ENCODE measurements at regions not wholly inside any gene's neighbourhood (a gene's known extent, or its start where the extent isn't known, plus 50 kb on each side); places are given as distances from the start of the nearest gene placed in this dataset.

- H3K4me1 ChIP-seq, result peaks cover 4% of the 10 kb centered on the region
- no peak overlapping the region for H3K4me3 ChIP-seq
- no peak for TF ChIP-seq CTCF (IDR thresholded peaks at IDR 0.05)
- no peak for TF ChIP-seq POLR2A (IDR thresholded peaks at IDR 0.05)
- no peak overlapping the region for H3K27ac ChIP-seq
- H3K9me3 ChIP-seq, result no peaks in the 10 kb centered on the region
- H3K36me3 ChIP-seq (replicated peaks in 1 of 2; ENCODE audit: insufficient read depth in 1 of 2, low read depth in 2 of 2), result no peaks in the 10 kb centered on the region
- DNase-seq (no peak), ATAC-seq (no peak)
- no peaks in the 10 kb centered on the region for H3K27me3 ChIP-seq
- 67 to 75% methylated on average over 4 of the region's 4 CpGs for WGBS, 2 donors
- intact Hi-C loops (cut with DNase I), result no loop called here
These were observed 106.5 kb upstream of the SYNCRIP start for GRCh38 chr6:85749236-85749635.

- Histone ChIP-seq H3K36me3 (replicated peaks in 1 of 2; ENCODE audit: insufficient read depth in 1 of 2, low read depth in 2 of 2) (no peaks in the 10 kb centered on the region), H3K27me3 (no peaks in the 10 kb centered on the region), H3K4me3 (no peak overlapping the region), H3K4me1 (peaks cover 4% of the 10 kb centered on the region), H3K9me3 (no peaks in the 10 kb centered on the region), H3K27ac (no peak overlapping the region)
- DNase-seq (no peak), ATAC-seq (no peak)
- 8 to 21% methylated on average over 1 of the region's 1 CpG for WGBS, 2 donors
- intact Hi-C loops (cut with DNase I), result no loop called here
- no peak for TF ChIP-seq POLR2A (IDR thresholded peaks at IDR 0.05)
- no peak for TF ChIP-seq CTCF (IDR thresholded peaks at IDR 0.05)
These were observed 105.0 kb upstream of the SYNCRIP start for GRCh38 chr6:85747666-85748065.

GRCh38 chr6:85747093-85747492, 104.4 kb upstream of the SYNCRIP start:
- TF ChIP-seq CTCF (IDR thresholded peaks at IDR 0.05) (no peak), POLR2A (IDR thresholded peaks at IDR 0.05) (no peak)
- no peak for DNase-seq
- Histone ChIP-seq H3K27ac (no peak overlapping the region), H3K4me1 (no peaks in the 10 kb centered on the region), H3K4me3 (no peak overlapping the region), H3K9me3 (no peaks in the 10 kb centered on the region), H3K27me3 (no peaks in the 10 kb centered on the region), H3K36me3 (replicated peaks in 1 of 2; ENCODE audit: insufficient read depth in 1 of 2, low read depth in 2 of 2) (no peaks in the 10 kb centered on the region)
- intact Hi-C loops (cut with DNase I), result no loop called here
- ATAC-seq, result no peak

GRCh38 chr6:85744433-85744970, 101.8 kb upstream of the SYNCRIP start:
- no peak overlapping the region for H3K27ac ChIP-seq
- no peaks in the 10 kb centered on the region for H3K36me3 ChIP-seq (replicated peaks in 1 of 2; ENCODE audit: insufficient read depth in 1 of 2, low read depth in 2 of 2)
- no peaks in the 10 kb centered on the region for H3K4me1 ChIP-seq
- intact Hi-C loops (cut with DNase I), result no loop called here
- DNase-seq (no peak), ATAC-seq (no peak)
- WGBS, 2 donors, result 58 to 75% methylated on average over 4 of the region's 4 CpGs
- no peak overlapping the region for H3K4me3 ChIP-seq
- no peak for TF ChIP-seq CTCF (IDR thresholded peaks at IDR 0.05)
- TF ChIP-seq POLR2A (IDR thresholded peaks at IDR 0.05), result no peak
- no peaks in the 10 kb centered on the region for H3K27me3 ChIP-seq
- H3K9me3 ChIP-seq, result no peaks in the 10 kb centered on the region

GRCh38 chr6:85726206-85726605, 83.5 kb upstream of the SYNCRIP start:
- TF ChIP-seq CTCF (IDR thresholded peaks at IDR 0.05) (no peak), POLR2A (IDR thresholded peaks at IDR 0.05) (no peak)
- Histone ChIP-seq H3K4me3 (no peak overlapping the region), H3K4me1 (no peaks in the 10 kb centered on the region), H3K27me3 (no peaks in the 10 kb centered on the region), H3K9me3 (no peaks in the 10 kb centered on the region), H3K36me3 (replicated peaks in 1 of 2; ENCODE audit: insufficient read depth in 1 of 2, low read depth in 2 of 2) (no peaks in the 10 kb centered on the region), H3K27ac (no peak overlapping the region)
- DNase-seq (no peak), ATAC-seq (no peak)
- intact Hi-C loops (cut with DNase I), result no loop called here

Data from body of pancreas (tissue), 4 donors.